HG02870 (cell line): ENCODE measurements at regions not wholly inside any gene's neighbourhood (a gene's known extent, or its start where the extent isn't known, plus 50 kb on each side); places are given as distances from the start of the nearest gene placed in this dataset.

Source experiments
- ATAC-seq: cut with Tn5 transposase; IDR thresholded peaks from one replicate; pipeline ENCODE4 v1.9.1; 2021; ENCODE audit warnings: mild to moderate bottlenecking, moderate library complexity; ENCODE audit not compliant: unreplicated experiment

DNA sequence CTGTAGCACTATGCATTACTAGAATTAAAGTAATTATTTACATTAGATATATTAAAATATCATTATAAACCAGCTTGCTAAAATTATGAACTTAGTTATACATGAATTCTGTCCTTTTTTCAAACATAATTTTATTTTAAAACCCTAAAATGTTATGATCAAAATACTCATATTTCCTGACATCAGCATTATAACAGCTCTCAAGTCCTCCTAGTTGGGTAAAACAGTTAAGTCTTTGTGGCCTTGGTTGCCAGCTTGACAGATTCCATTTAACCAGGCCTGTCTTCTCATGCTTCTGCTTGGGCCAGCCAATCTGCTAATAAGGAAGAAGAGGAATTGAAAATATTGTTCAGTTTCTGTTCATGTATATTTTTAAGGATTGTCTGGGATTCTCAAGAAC is 147.9 kb upstream of the SLC35B3 start:
- no peak for ATAC-seq

DNA sequence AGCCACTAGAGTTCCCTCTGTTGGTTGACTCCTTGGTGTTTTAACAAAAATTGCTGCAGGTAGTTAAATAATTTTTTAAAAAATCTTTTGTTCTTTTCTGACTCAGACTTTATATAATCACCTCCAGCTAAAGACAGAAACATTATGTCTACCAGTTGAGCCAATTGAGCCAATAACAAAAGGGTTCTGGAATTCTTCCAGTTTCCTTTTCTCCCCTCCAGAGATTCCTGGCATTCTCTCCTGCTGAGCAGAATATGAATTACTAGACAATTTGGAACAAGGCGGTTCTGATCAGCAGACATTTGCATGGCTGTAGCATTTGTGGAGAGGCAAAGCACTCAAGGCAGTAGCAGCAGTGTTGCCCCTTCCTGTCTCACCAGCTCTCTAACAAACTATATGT is 144.0 kb upstream of the SLC35B3 start:
- no peak for ATAC-seq

DNA sequence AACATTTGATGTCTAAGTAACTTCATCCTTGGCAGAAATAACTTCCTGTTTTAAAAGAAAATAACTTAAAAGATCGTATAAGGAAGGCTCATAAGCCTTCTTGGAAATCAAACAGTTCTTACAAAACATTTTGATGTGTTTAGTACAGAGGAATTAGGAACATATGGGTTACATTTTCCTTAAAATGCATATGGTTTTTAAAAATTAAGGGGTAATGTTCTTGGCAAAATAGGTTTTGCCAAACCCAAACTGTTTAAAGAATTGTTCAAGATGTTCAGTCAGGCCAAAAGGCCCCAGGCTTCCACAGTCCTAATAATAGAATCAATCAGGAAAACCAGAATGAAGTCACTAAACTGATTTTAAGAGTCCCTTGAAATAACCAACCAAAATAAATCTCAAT is 142.7 kb upstream of the SLC35B3 start:
- ATAC-seq = no peak

DNA sequence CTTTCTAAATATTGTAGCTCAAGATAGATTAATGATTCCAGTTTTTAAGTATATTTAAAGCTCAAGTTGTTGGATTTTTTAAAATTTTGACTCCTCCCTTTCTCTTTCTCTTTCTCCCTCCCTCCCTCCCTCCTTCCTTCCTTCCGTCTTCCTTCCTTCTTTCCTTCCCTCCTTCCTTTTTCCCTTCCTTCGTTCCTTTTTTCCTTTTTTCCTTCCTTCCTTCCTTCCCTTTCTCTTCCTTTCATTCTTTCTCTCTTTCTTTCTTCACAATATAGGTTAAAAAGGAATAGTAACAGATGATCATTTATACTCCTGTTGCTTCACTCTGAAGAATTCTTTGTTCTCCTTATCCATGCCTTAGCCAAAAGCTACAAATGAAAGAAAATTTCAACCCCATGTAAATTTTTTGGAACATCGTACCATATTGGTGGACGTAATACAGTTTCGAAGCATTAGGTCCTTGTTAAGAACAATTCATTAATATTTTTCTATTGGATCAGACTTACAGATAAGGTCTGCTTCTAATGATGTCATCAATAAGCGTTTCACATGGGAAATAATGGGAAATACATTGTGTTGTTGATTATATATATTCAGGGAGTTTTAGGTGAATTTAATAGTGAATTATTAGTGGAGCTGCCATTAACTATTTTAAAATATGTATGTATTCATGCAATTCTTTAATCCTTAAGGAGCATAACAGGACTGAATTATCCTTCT is 139.6 kb upstream of the SLC35B3 start:
- no peak for ATAC-seq

DNA sequence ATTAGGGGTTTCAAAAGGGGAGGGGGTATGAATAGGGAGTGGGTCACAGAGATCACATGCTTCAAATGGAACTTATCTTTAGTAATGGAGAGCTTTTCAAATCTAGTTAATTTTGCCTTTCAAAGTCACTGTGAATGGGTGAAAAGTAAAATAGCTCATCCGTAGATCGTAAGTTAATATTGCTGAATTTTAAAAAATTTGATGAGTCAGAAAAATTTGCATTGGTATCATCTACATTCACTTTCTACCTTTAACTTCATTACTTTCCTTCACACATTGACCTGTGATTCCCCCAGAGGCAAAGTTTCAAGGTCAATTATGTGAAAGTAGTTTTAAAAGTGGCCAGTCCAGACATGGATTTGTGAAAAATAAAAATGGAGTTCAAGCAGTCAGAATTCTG is 139.0 kb upstream of the SLC35B3 start:
- ATAC-seq = no peak

DNA sequence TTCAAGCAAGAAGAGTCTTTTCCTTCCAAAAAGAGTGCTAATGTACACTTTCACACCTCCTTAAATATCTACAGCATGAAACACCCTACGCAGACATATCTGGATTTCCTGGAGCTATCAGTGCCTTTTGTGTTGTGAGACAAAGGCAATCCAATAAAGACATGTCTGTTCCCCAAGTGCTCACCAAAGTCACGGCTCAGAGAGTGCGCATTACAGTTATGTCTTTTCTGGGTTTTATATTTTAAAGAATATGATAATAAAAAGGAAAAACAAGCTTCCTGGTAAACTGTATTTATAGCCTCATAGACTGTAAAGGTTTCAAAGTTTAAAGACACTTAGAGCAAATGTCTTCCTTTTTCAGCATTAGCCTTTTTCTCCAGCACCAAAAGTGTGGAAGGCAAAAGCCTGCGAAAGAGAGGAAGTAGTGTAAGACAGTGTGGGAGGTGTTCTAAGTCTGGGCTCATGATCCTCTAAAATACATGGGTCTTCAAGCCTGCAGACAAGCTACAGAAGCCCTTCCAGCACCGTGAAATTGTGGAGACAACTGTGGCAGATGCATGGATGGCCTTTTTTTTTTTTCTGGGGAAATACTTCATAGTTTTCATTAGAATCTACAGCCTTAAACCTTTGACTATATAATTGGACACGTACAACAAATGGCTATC is 135.0 kb upstream of the SLC35B3 start:
- no peak for ATAC-seq

DNA sequence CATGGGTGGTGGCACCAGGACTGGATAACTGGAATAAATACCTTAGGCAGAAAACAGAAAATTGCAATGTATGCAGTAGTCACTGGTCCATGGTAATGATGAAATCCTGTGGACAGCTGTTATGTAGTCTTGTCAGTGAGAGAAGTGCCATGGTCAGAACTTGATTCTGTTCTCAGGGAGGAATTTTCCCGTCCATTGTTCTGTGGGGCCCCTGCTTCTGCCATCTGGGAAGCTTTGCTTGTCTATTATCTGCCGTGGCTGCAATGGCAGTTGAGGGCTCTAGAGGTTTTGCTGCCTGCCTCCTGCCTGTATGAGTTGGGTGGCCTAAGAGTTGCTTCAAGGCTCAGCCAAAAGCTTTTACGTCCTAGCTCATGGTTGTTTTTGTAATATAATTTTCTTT is 126.8 kb upstream of the SLC35B3 start:
- no peak for ATAC-seq

DNA sequence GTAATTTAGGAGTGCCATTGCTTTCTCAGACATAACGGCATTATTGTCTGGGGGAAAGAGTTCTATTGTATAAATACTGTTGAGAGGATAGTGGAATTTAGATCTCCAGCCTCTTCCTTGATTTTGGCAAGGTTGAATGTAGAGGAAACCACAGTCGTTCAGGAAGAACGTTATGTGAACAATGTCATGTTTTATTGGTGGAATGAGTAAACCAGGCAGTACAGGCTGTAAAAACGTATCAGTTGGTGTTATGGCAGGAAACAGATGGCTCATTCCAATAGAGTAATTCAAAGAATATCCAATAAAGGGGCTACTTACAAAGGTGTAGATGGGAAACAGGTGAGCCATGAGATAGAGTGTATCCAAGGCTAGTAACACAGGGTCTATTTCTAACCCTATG is 123.6 kb upstream of the SLC35B3 start:
- no peak for ATAC-seq

DNA sequence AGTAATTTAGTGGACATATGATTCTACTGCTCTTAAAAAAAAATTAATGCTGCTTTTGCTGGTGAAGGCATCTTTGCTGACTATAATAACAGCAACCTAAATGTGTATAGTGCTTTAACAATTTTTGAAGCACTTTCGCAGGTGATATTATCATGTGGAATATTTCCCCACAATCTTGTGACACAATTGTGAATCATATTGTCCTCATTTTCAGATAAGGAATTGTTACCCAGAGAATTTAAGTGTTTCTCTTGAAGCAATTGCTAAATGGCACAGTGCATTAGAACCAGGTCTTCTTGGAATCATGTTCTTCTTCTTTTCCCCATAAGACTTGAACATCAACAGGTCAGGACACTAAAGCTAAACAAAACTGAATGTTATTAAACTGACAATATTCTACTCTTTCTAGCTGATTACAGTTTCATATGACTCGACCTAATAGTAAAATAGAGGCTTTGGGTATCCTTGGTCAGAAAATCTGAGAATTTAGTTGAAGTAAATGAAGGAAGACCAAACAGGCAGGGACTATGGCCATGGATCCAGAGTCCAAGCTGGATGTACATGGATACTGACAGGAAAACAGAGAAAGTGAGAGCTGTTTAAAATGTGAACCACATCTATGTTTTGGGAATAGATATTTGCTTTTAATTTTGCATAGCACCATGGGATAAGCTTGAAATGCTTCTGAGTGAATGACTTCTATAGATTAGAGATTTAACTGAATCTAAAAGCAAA is 121.8 kb upstream of the SLC35B3 start:
- ATAC-seq = no peak

DNA sequence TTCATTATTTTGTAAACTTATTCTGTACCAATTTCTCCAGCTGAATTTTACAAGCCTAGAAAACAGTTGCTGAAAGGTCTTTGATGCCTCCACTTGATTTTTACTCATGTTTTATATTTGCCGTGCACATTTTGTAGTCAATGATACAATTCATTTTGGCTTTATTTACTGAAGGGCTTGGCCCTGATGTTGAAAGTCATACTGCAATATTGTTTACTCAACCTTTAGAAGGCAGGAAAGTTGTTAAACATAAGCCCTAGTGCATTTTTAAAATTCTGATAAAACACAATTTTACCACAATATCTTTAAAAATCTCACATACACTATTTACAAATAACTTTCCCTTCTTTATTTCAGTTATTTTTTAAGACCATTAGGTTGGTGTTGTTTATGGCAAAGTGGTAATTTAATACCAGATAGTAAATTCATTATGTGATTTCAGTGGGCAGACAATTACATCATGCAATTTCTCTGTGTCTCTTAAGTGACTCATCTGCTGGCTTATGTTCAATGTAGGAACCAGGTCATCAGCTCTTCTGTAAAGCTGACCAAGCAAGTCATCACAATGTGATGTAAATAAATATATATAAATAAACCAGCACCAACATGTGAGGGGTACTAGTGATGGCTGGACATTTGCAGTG is 121.1 kb upstream of the SLC35B3 start:
- no peak for ATAC-seq

DNA sequence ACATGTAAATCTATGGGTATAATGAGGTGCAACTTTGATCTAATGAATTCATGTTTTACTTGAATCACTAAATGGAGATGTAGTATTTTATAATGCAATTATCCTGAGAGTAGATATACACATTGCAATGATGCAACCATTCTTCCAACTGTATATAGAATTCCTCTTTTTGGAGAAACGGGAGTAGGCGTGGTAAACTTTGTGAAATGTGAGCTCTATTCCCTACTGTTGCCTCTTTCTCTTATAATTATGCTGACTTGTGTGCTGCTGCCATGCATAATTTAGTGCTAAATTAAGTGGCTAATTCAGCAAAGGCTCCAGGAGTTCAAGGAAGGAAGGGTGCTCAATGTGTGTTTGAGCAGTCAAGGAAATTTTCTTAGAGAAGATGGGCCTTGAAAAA is 116.6 kb upstream of the SLC35B3 start:
- no peak for ATAC-seq

DNA sequence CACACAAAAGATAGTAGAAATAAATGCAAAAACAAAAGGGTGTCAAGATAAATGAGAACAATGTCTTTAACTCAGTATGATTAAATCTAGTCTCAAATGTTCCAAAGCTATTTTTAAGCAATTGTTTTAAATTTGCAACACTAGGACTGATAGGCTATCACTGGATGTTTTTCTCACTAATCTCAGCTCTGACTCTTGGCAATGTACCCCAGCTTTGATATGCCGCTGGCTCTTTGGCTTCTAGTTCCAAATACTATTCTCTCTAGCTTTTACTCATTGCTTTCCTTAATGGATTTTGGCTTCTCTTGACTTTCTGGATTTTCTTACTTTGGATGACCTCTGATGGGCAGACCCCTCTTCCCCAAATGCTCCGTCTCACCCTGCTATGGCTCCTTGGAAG is 116.0 kb upstream of the SLC35B3 start:
- no peak for ATAC-seq

DNA sequence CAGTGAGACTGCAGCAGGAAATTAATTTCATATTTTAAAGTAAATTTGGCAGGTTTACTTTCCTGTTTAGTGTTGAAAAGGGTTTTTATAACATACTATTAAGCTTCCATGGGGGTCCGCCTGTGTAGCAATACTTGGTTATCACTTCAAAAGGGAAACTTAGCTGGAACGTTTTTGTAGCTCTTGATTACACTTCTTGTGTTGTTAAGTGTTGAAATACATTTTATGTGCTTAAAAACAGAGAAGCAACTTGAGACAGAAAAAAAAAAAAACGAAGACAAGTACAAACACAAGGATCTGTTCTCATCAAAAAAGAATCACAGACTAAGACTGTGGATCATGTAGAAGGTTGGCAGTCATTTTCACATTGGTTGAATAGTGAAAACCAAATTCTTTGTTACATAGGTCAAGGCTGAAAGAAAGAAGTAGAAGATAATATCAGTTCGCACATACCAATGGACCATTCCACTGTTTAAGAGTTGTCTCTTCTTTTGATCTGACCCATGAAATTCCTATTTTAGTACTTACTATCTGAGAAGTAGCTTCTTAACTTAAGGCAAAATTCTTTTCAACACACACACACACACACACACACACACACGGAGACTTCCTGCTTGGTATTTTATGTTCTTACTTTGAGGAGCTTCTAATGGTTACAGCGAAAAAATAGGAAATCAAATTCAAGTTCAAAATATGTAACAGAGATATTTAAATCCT is 113.9 kb upstream of the SLC35B3 start:
- ATAC-seq = no peak

DNA sequence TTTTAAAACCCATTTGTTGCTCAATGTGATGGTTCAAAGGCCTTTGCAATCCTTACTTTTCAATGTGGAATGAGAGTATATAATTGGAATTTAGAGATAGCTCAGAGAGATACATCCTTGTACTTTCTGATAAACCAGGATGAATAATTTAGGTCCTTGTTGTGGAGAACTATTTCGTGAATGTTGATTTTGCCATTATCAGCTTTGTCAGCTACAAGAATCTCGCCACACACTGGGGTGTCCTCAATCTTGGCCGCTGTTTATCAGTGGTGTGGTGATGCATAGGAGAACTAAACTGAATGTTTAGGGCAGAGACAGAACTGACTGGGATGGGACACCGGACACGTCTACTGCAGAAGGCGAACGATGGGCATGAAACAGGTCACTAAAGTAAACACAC is 111.2 kb upstream of the SLC35B3 start:
- no peak for ATAC-seq

DNA sequence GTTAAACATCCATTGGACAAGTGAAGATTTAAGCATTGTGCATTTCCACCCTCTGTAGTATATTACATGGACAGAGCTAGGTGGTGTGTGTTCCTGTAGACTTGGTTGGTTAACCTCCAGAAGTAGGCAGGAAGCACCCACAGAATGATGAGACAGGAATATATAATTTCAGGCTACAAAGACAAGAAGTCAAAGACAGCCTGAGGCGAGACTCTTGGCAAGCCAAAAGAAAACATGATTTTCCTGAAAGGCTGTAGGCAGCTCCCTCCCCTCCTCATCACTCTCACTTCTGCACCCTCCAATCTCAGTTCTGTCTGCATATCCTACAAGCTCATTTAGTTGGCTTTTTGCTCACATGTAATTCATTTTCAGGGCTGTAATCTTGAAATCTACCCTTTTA is 110.0 kb upstream of the SLC35B3 start:
- no peak for ATAC-seq

DNA sequence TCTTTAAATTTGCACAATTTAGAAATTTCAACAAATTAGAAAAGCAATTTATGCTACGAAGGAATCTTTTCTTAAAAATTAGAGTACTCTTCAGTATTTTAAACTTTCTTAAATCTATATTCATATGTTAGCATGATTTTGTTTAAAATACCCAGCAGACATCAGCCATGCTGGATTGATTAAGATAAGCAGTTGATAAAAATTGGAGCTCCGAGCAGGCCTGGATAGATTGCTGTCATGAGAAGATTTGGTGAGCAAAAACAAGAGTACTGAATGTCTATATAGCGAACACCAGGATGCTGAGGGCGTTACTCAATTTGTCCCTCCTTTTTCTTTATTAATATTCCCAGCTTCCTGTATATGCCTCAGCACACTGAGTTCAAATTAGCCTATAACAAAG is 108.4 kb upstream of the SLC35B3 start:
- no peak for ATAC-seq

DNA sequence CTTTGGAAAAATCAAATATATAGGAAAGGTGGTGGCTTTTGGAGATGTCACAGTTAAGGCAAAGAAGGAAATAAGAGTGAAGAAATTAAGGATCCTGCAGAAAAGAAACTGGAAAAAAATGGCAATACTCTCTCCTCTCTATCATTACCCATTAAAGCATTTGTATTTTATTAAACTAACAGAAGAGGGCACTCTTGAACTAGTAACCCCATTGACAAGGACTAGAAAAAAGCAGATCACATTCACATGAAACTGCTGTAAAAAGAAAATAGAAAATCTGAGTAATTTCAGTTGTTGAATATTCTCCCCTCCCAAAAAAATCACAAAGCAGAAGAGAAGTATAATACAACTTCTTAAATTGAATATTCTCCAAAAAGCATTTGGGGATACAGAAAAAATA is 104.1 kb upstream of the SLC35B3 start:
- ATAC-seq = no peak

DNA sequence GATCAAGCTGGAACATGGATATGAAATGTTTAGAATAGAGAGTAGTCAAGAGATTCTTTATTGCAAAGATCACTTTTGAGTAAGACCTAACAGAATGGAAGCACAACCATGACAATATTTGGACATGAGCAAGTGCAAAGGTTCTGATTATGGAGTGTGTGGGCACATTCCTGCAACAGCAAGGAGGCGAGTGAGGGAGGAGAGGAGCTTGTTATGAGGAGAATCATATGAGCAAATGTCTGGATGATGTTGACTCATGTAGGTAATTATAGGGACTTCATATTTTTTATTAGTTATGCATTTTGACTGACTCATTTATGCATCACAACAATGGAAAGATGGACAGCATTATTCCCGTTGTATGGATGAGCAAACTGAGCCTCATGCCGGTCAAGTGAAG is 100.8 kb upstream of the SLC35B3 start:
- ATAC-seq = no peak

DNA sequence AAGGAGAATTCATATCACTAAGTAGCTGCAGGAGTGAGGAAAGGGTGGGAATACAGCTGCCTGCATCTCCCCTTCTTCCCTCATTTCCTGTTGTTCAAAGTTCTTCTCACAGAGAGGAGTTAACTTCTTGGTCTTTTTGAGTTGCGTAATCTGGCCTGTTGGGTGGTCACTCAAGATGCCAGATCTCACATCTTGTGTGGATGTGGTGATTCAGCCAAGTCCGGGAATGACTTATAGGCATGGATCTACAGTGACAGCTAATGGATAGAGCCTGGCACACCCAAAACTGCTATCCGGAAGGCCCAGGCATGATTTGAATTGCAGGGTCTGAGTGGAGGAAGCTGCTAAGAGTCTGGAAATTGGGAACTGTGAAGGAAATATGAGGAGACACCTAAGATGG is 100.2 kb upstream of the SLC35B3 start:
- no peak for ATAC-seq

DNA sequence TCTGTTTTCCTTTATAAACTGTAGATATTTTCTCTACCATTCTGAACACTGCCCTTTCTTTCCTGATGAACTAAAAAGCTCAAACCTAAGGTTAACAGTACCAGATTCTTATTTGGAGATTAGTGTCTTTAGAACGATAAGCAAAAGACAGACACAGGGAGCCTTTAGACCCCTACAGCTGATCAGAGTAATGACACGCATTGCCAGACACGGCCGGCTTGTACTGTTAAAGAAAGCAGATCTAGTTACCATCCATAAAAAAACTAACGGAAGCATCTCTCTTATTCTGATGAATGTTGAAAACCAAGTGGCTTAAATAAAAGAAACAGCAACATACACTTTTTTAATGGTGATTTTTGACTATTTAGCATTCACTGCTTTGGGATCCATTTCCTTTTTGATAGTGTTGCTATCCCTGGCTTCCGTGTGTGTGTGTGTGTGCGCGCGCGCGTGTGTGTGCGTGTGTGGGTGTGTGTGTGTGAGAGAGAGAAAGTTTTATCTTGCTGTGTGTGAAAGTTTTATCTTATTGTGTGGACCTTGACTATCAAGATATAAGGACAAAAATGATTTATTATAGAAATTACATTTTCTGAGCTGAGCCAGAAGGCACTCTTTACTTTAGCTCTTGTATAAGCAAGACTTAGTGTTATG is 95.6 kb upstream of the SLC35B3 start:
- ATAC-seq = no peak

DNA sequence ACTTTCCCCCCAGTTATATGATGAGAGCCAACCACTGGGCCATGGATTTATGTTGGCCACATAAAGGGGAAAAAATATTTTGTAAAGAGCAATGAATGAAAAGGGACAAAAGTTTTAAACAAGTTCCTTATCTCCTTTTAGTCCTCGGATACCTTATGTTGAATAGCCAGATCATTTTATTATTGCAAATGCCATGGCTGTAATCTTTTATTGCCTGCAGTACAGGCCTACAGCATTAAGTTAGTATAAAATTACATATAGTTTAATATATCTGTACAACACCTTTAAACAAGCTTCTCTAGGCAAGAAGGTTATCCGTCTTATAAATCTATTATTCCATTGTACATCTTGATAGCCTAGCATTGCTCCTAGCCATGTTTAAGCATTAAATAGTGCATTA is 93.9 kb upstream of the SLC35B3 start:
- no peak for ATAC-seq
